ENCODE measurements at regions not wholly inside any gene's neighbourhood (a gene's known extent, or its start where the extent isn't known, plus 50 kb on each side); places are given as distances from the start of the nearest gene placed in this dataset.
A peak's percentile ranks its signal among the peaks of the same experiment; 100 is the strongest.

DNA sequence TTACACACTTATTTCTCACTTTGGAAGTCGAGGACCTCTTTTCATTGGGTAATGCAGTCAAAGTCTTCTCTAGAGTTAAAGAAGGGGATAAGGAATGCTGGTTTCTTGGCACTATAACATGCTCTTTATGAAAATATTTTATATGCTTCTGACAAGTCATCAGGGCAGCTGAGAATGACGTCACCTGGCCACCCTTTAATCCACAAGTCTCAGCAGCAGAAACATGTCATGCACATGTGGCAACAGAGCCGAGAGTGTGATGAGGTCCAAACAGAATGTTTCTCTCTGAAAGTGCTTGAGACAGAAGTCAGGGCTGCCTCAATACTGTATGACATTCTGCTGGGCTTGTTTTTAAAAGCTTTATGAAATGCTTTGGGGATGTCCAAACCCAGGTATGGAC lies 63.5 kb upstream of the C10orf90 start:
- H3K27me3 ChIP-seq (ENCODE audit: control insufficient read depth, insufficient read depth, low read length): no peaks in the 10 kb centered on the region
- FAIRE-seq: no peak
- H3K4me3 ChIP-seq (ENCODE audit: low read length in 3 of 3): no peak overlapping the region
- no peak overlapping the region for H3K9ac ChIP-seq (ENCODE audit: low read length in 3 of 3)
- intact Hi-C loops (cut with DNase I): no loop called here
- peak in 1 of 5 donors; percentile 21 for DNase-seq
- H3K4me1 ChIP-seq (ENCODE audit: control insufficient read depth in 2 of 3, insufficient read depth in 2 of 3, low read depth in 1 of 3, low read length in 3 of 3): no peaks in the 10 kb centered on the region
- no peak for TF ChIP-seq CTCF (IDR thresholded peaks at IDR 0.05; ENCODE audit: borderline replicate concordance, extremely low read depth, insufficient read depth)
- H3K27ac ChIP-seq (ENCODE audit: low read depth in 2 of 2, low read length in 2 of 2): no peak overlapping the region
- no peaks in the 10 kb centered on the region for H3K36me3 ChIP-seq (ENCODE audit: control insufficient read depth in 2 of 3, insufficient read depth in 3 of 3, low read length in 3 of 3)
- H3K9me3 ChIP-seq (ENCODE audit: control insufficient read depth in 2 of 3, insufficient read depth in 1 of 3, low read length in 3 of 3): no peaks in the 10 kb centered on the region

DNA sequence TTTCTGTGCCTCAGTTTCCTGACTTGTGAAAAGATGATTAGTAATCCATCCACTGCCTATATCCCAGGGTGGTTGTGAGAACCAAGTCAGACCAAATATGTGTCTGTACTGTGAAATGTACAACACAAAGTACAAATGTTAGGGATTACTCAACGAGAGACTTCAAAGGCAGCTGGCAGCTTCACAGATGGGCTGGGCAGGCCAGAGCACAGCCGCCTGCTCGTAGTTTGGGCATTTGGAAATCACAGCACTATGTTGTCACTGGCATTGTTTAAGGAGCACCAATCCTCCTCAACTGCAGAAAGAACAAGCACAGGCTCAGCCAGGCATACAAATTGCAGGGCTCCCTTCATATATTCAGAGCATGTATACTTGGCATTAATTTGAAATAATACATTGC lies 64.5 kb upstream of the C10orf90 start:
- no peaks in the 10 kb centered on the region for H3K9me3 ChIP-seq (ENCODE audit: control insufficient read depth in 2 of 3, insufficient read depth in 1 of 3, low read length in 3 of 3)
- no peak for DNase-seq
- TF ChIP-seq CTCF (IDR thresholded peaks at IDR 0.05; ENCODE audit: borderline replicate concordance, extremely low read depth, insufficient read depth): no peak
- H3K4me1 ChIP-seq (ENCODE audit: control insufficient read depth in 2 of 3, insufficient read depth in 2 of 3, low read depth in 1 of 3, low read length in 3 of 3): no peaks in the 10 kb centered on the region
- no peak overlapping the region for H3K4me3 ChIP-seq (ENCODE audit: low read length in 3 of 3)
- no peak overlapping the region for H3K9ac ChIP-seq (ENCODE audit: low read length in 3 of 3)
- intact Hi-C loops (cut with DNase I): no loop called here
- H3K36me3 ChIP-seq (ENCODE audit: control insufficient read depth in 2 of 3, insufficient read depth in 3 of 3, low read length in 3 of 3): no peaks in the 10 kb centered on the region
- no peaks in the 10 kb centered on the region for H3K27me3 ChIP-seq (ENCODE audit: control insufficient read depth, insufficient read depth, low read length)
- no peak for FAIRE-seq
- no peak overlapping the region for H3K27ac ChIP-seq (ENCODE audit: low read depth in 2 of 2, low read length in 2 of 2)

GRCh38 chr10:126736142-126736541 lies 65.6 kb upstream of the C10orf90 start:
- H3K27ac ChIP-seq (ENCODE audit: low read depth in 2 of 2, low read length in 2 of 2): no peak overlapping the region
- no peak overlapping the region for H3K4me3 ChIP-seq (ENCODE audit: low read length in 3 of 3)
- H3K27me3 ChIP-seq (ENCODE audit: control insufficient read depth, insufficient read depth, low read length): no peaks in the 10 kb centered on the region
- DNase-seq (no peak), FAIRE-seq (no peak)
- TF ChIP-seq CTCF (IDR thresholded peaks at IDR 0.05; ENCODE audit: borderline replicate concordance, extremely low read depth, insufficient read depth): no peak
- intact Hi-C loops (cut with DNase I): no loop called here
- H3K4me1 ChIP-seq (ENCODE audit: control insufficient read depth in 2 of 3, insufficient read depth in 2 of 3, low read depth in 1 of 3, low read length in 3 of 3): no peaks in the 10 kb centered on the region
- no peaks in the 10 kb centered on the region for H3K36me3 ChIP-seq (ENCODE audit: control insufficient read depth in 2 of 3, insufficient read depth in 3 of 3, low read length in 3 of 3)
- no peaks in the 10 kb centered on the region for H3K9me3 ChIP-seq (ENCODE audit: control insufficient read depth in 2 of 3, insufficient read depth in 1 of 3, low read length in 3 of 3)
- no peak overlapping the region for H3K9ac ChIP-seq (ENCODE audit: low read length in 3 of 3)

- H3K4me1 ChIP-seq (ENCODE audit: control insufficient read depth in 2 of 3, insufficient read depth in 2 of 3, low read depth in 1 of 3, low read length in 3 of 3): no peaks in the 10 kb centered on the region
- H3K36me3 ChIP-seq (ENCODE audit: control insufficient read depth in 2 of 3, insufficient read depth in 3 of 3, low read length in 3 of 3): no peaks in the 10 kb centered on the region
- H3K27me3 ChIP-seq (ENCODE audit: control insufficient read depth, insufficient read depth, low read length): no peaks in the 10 kb centered on the region
- no peak overlapping the region for H3K9ac ChIP-seq (ENCODE audit: low read length in 3 of 3)
- intact Hi-C loops (cut with DNase I): no loop called here
- H3K27ac ChIP-seq (ENCODE audit: low read depth in 2 of 2, low read length in 2 of 2): no peak overlapping the region
- no peak for DNase-seq
- no peak overlapping the region for H3K4me3 ChIP-seq (ENCODE audit: low read length in 3 of 3)
- FAIRE-seq: no peak
- H3K9me3 ChIP-seq (ENCODE audit: control insufficient read depth in 2 of 3, insufficient read depth in 1 of 3, low read length in 3 of 3): no peaks in the 10 kb centered on the region
- no peak for TF ChIP-seq CTCF (IDR thresholded peaks at IDR 0.05; ENCODE audit: borderline replicate concordance, extremely low read depth, insufficient read depth)
Observed at GRCh38 chr10:126736727-126737126, 66.2 kb upstream of the C10orf90 start.
